COLO829 (cell line): ENCODE measurements at regions not wholly inside any gene's neighbourhood (a gene's known extent, or its start where the extent isn't known, plus 50 kb on each side); places are given as distances from the start of the nearest gene placed in this dataset.
A peak's percentile ranks its signal among the peaks of the same experiment; 100 is the strongest.

Experiments used
- DNase-seq: peaks from one replicate; pipeline ENCODE4 v3.0.0; 2012; ENCODE audit warnings: low spot score

DNA sequence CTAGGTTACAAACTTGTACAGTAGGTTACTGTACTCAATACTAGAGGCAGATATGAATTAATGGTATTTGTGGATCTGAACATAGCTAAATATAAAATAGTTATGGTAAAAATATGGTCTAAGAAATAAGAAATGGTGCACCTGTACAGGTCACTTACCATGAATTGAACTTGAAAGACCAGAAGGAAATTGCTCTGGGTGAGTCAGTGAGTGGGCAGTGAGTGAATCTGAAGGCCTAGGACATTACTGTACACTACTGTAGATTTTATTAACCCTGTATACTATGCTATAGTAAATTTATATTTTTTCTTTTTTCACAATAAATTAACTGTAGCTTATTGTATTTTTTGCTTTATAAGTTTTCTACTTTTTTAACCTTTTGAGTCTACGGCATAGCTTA lies 1020.4 kb downstream of the CDH18 start:
- no peak for DNase-seq

DNA sequence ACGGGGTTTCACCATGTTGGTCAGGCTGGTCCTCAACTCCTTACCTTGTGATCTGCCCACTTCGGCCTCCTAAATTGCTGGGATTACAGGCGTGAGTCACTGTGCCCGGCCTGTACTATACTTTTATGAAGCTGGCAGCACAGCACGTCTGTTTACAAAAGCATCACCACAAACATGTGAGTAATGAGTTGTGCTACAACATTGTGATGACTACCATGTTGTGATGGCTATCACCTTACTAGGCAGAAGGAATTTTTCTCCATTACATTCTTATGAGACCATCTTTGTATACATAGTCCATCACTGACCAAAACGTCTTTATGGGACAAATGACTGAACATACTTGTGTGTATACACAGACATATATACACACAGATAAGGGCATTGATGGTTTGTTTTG lies 1019.0 kb downstream of the CDH18 start:
- no peak for DNase-seq

DNA sequence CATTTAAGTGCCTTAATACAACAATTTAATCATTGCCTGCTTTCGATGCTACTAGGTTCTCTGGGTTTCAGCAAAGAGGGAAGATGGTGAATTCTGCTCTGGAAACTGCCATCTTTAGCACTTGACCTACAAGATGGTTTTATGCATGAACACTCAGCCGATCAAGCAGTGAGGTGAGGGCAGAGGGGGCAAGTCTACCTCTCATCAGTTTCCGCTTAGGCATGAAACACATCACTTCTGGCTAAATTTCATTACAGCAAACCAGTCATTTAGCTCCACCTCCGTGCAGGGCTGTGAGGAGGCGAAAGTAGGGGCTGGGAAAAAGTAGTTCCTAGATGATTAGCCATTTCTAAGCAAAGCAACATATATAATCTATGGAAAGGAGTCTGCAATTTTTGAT lies 1018.0 kb downstream of the CDH18 start:
- no peak for DNase-seq

DNA sequence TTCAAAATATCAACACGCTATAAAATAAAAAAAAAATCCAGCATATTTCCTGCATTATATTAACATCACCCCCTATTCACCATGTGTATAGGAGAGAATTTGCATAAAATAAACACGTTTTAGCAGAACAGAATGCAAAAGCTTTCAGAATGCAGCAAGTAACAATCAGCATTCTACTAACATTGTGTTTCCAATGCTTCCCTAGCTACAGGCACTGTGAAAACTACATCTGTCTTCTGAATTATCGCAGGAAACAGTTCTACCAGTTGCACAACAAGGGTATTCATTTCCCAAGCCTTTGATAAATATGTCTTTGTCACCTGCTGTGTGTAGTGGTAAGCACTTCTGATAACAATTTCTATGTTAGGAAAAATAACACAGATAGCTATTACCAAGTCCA lies 1015.8 kb downstream of the CDH18 start:
- no peak for DNase-seq

DNA sequence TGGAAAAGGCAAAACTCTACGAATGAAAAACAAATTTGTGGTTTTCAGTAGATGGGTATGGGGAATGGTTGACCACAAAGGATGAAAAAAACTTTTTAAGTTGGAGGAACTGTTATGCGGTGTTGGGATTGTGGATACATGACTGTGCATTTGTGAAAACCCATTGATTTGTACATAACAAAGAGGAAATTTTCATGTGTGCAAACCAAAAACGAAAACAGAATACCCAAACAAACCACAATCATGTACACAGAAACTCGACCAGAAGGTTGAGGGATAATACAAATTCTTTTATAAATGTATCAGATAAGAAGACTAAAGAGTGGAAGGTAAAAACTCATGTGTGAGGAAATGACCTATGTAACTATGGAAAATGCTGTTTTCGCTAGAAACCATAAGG lies 1012.4 kb downstream of the CDH18 start:
- DNase-seq = no peak

DNA sequence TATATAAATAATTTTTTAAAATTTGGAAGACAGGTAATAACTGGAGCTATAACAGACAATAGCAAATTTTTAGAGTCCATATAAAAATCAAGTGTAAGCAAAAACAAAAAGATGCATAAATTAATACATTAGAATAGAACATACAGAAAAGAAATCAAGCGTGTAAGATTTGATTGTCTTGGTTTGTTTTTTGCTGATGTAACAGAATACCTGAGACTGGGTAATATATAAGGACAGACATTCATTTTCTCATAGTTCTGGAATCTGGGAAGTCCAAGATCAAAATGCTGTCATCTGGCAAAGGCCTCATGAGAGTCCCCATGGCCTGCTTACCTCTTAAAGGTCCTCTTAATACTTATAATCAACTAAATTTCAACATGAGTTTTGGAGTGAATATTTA lies 1010.1 kb downstream of the CDH18 start:
- no peak for DNase-seq

DNA sequence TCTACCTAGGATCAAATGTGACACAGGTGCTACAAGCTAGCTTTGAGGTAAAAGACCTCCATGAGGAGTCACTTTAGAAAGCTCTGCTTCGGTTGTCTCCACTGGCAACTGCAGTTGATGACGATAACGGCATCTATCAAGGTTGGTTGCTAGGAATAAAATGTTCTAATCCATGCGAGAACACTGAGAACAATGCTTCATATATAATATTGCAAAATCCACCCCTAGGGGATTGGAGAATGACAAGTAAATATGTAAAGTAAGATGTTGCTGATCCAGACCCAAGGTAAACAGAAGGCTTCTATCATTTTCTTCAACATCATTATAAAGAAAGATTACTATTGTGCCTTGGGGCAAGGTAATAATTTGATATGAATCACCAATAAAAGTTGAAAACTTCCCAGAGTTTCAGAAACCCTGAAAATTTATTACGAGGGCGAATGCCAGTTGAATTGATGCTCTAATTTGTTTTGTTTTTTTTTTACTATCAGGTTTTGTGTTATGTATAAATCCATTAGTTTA lies 1003.4 kb downstream of the CDH18 start:
- DNase-seq = no peak

DNA sequence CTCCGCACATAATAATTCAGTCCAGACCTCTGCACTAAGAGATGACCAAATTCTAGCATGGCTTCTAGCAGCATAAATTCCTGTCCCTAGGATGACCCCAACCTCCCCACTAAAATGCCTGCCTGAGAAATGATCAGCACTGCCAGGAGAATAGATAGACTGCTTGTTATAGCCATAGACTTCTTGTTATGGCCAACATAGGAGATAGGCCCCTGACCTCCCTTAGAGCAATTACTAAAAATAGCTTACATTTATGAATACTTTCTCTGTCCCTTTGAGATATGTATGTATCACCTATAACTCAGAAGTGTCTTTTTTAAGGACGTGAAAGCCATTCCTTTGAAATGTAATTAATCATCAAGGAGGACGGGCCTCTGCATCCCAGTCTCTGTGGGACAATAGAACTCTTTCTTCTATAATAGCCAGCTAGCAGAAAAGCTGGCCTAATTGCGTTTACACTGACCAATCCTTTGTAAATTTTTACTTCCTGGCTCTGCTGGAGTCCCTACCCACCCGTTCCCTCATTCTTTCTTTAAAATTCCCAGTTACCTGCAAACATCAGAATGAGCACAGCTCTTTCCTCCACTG lies 1002.7 kb downstream of the CDH18 start:
- peak; percentile 26 for DNase-seq

DNA sequence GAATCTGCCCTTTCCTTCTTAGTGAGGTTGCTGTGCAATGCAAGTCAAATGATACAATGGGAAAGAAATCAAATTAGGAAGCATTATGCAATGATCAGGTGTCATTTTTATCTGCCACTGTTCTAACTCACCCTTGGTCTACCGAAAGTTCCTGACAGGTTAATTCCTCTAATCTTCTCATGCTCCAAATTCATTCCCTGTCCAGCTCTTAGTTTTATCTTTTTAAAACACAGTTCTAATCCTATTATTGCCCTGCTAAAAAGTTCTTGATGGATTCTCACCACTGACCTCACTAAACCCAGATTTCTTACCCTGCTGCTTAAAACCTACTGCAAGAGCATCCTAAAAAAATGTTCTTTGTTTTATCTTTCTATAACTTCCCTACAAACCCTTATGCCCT lies 1000.9 kb downstream of the CDH18 start:
- DNase-seq = no peak

DNA sequence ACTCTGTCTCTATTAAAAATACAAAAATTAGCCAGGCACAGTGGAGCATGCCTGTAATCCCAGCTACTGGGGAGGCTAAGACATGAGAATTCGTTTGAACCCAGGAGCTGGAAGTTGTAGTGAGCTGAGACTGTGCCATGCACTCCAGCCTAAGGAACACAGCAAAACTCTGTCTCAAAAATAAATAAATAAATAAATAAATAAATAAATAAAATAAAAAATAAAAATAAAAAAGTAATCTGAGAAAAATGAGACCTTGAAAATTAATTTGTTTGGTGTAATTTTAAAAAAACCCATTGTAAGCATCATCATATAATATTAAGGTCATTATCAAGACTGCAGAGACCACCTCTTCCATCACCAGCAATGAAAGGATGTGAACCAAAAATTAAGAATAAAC lies 997.1 kb downstream of the CDH18 start:
- no peak for DNase-seq

DNA sequence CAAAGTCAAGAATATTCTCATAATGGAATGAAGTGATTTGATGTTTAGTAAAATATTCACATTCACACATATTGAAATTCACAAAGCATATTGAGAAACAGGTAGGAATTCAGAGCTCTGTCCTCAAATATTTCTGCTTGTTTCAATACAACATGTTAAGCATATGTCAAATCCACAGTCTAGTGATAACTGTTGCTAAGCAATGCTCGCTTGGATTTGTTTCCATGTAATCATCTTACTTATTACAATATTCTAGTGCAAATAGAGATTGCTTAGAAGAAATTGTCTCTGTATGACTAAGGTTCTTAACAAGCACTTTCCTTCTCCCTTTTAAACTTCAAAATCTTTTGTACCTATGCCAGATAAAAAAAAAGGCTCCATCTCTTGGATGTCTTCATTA lies 995.7 kb downstream of the CDH18 start:
- no peak for DNase-seq

DNA sequence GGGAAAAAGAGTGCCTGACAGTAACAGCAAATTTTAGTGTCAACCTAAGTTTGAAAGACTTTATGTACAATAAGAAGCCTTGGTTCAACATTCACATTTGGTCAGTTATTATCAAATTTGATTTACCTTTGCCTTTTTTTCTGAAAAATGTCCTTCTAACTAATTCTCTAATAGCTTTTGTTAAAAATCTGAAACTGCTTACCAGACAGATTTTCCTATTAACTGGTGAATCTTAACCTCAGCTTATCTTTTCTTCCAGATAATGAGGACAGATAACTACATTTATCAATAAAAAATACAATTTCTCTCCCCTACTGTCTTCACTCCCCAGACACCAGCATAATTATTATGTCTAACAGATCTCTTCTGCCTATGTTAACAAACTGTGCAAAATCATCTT lies 988.5 kb downstream of the CDH18 start:
- DNase-seq = no peak

DNA sequence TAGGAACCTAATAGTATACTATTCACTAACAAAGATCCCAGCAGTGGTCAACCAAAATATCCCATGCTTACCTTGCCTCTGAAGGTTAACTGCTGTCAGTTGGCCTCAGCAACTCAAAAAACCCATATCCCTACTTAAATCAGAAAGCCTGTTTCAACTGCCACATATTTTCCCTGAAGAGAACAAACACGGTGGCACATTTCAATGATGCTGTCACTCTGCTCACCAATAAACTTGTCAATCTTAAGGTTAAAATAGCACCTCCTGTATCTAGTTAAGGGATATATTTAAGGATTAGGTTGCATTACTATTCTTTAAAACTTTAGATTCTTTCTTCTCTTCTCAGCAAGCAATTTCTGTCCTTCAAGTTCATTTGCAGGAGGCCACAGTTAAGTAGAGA lies 986.9 kb downstream of the CDH18 start:
- DNase-seq = no peak

DNA sequence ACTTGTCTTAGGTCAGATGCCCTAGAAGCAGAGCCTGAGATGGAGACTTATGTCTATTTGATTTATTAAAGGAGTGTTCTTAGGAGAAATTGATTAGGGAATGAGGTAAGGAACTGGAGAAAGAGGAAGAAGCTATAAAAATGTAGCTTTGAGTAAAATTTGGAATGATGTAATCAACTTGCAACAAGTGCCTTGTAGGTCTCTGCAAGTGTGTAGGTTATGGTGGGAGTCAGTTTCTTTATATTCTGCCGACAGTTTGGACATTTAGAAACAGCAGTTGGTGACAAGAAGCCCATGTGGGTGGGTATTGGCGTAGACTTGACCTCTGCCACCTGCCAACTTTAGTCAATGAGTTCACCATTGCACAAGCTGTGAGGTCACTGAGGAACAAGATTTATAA lies 986.5 kb downstream of the CDH18 start:
- DNase-seq = no peak

DNA sequence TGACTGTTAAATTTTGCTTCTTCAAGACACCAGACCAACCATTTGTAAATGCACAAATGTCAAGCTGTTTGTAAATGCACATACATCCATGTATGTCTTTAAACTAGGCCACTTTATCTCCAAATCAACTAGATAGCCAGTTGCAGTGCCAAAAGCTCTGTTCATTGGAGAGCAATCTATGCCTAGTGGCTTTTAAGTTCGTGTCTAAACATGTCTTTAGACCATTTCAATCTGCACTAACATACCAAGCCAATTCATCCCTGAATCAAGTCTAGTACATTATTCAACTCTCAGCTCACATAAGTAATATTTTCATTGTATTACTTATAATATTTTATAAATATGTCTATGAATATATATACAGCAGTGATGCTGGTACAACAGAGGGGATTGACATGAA lies 985.9 kb downstream of the CDH18 start:
- DNase-seq = no peak

DNA sequence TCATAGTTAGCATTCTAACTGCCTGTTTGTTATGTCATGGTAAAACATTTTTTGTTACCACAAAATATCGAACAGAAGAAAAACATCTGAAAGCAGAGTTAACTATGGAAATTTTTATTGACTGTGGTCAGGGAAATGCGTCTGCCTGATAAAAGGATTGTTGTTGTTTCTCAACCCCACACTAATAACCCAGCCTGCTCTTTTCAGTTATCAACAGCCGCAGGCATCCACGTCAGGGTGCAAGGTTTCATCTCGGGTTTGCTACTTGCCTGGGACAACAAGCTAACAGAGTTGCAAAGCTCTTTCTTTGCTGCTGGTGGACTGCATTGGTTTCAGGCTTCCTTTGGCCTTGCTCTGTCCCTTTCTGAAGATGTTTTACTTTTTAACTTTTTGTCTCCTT lies 969.2 kb downstream of the CDH18 start:
- DNase-seq = peak; percentile 5

DNA sequence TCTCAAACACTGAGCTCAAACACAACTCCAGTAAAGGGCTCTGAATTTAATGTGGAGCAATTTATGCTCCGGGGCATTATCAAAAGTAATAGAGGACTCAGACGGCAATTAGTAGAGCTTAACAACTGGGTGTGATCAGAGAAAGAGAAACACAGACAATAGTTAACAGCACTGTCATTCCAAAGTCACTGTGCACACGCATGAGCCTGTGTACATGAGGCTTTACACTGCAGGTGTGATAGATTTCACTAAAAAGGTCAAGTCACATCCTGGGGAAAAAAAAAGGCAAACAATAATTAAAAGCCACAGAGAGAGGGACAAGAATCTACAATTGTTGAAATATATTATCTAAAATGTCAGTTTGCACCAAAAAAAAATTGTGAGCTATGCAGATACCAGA lies 956.5 kb downstream of the CDH18 start:
- DNase-seq = no peak

DNA sequence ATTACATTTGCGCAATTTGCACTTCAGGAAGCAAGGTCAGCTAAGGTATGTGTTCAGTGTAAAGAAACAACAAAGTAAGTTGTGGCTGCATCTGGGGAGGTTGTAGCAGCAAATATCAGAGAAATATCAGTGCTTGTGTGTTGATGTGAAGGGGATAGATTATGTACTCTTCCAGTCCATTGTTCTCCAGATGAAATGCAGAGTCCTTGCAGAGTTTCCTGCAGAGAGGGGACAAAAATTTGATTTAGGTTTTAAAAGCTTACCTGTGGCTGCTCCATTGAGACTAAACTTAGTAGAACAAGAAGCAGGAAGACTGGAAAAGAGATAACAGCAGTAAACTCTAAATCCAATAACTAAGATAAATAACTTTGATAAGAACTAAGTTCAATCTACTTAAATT lies 952.2 kb downstream of the CDH18 start:
- no peak for DNase-seq

DNA sequence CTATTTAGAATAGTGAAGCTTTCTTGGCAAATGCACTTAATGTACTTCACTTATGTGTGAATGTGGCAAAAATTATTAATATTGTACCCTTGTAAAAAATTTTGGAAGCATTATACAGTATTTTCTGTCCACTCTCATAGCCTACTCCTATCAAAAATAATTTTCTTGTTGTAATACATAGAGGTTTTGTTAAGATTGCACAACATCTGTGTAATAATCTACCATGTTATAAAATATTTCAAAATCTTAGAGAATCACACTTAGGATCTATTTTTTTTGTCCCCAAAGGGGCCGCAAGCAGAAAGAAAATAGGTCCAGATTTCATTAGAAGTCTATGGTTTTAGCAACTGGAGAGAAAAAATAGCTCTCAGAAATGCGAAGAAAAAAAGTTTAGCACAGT lies 945.9 kb downstream of the CDH18 start:
- DNase-seq = no peak

DNA sequence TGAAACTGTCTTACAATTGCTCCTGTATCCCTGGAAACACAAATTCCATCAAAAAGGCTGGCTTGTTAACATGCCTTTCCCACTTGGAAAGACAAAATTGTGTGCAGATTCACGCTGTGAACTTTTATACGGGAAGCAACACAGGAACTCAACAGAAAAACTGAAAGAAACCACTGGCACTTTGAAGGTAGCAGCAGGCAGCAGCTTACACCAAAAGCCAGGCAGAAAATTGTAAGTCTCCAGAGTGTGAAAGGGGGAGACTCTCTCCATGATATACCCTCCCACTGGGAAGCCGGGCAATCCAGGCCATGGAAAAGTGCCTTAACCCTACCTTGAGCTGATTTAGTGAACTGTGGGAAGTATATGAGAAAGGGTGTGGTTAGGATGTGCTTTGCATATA lies 943.7 kb downstream of the CDH18 start:
- DNase-seq = no peak

DNA sequence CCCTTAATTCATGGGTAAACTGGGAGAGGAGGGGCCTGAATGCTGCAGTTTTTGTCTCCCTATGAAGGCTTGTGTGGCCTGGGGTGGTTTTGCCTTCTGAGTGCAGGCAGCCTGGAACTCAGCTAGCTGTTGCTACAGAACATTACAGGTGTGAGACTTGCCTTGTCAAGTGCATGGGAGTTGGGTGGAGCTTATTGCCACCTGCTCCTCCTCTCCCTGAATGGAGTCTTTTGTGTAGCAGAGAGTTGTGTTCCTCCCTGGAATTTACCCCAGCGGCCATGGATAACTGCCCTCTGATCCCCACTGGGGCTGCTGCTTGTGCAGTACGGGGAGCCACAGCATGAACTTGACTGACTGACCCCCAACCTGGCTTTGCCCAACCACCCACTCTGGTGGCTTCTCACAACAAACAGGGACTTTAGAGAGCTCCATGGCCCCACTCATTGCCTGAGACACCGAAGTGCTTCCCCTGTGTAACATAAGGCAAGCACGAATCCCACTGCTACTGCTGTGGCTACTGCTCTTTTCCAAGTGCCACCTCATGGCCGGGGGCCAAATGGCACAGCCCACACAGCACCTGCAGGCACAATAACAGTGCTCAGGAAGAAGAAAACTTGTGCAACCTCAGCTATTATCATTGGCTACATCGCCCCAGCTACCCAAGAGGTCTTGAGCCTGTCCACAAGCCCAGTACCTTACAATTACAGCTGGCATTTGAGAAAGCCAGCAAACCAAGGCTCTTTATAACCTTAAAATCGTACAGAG lies 942.9 kb downstream of the CDH18 start:
- DNase-seq = no peak

DNA sequence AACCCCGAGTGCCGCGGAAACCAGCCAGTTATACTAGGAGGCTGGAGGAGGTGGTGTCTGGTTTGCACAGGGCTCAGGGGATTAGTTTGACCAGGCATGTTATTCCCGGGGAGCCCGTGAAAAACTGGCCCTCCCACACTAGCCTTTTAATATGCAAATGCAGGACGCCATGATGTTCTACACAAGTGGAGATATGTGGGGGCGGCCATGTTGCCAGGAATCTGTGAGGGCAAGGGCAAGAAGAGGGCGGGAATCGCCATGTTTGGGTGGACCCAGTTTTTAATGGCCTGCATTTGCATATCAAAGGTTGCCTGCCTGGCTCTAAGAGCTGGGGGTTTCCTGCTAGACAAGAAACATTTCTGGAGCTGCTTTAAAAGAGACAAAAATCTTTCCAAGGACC lies 940.7 kb downstream of the CDH18 start:
- no peak for DNase-seq

DNA sequence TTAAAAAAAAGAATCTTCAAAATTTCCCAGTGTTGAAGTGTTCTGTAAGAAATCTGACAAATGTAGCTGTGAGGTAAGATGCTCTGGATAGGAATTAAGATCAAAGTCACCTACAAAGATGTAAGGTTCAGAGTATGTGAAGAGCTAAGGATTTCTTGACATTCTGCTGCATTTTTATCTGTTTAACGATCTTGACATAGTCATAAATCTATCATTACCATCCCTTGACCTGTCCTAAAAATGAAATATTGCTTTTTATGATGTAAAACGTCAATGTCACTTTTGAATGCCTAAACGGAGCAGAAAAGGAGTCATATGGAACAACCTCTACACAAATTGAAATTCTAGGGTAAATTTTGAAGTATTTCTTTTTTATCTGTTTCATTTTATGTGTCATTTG lies 939.3 kb downstream of the CDH18 start:
- DNase-seq = no peak

DNA sequence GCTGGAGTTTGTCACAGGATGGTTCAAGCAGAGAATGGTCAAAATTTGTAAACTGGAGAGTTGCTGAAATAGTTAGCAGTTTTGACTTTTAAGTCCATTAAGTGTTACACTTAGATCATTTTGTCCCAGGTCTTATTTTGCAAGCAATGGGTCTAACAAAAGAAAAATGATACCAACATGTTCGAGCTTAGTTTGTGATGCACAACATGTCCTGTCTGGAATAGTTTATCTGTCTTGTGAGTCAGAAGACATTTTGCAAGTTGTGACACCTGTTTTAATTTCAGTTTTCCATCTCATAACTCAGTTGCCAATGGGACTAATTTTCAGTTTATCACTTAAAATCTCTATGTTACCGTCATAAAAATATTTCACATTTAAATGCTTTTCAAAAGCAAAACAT lies 929.8 kb downstream of the CDH18 start:
- no peak for DNase-seq
